NB4 (cell line): ENCODE measurements at regions not wholly inside any gene's neighbourhood (a gene's known extent, or its start where the extent isn't known, plus 50 kb on each side); places are given as distances from the start of the nearest gene placed in this dataset.
"Not testable (repeated sequence)": the region's sequence is repeated elsewhere in the genome, so short reads cannot be mapped to it uniquely, and the experiment has no call there.

Source experiments
- DNase-seq: peaks from one replicate; pipeline ENCODE4 v3.0.0; 2010; ENCODE audit warnings: low read depth
- H3K4me3 ChIP-seq: one replicate; pipeline ENCODE4 v1.5.1; 2011; ENCODE audit warnings: mild to moderate bottlenecking, low read depth, low read length, moderate library complexity
- MYC ChIP-seq: IDR thresholded peaks from 2 replicates; pipeline ENCODE4 v1.6.1; 2011; ENCODE audit warnings: low read depth, low read length
- POLR2A ChIP-seq: IDR thresholded peaks from 2 replicates; pipeline ENCODE4 v1.6.1; 2011; ENCODE audit warnings: mild to moderate bottlenecking; ENCODE audit not compliant: insufficient read length; ENCODE audit errors: extremely low read depth
- TF ChIP-seq, protein P1 (sequence below): IDR thresholded peaks from 2 replicates; pipeline ENCODE4 v1.6.1; 2011; ENCODE audit warnings: low read depth, low read length
- TF ChIP-seq, protein P2 (sequence below): IDR thresholded peaks from one replicate; pipeline ENCODE4 v1.5.1; 2012; ENCODE audit warnings: low read depth, low read length

DNA sequence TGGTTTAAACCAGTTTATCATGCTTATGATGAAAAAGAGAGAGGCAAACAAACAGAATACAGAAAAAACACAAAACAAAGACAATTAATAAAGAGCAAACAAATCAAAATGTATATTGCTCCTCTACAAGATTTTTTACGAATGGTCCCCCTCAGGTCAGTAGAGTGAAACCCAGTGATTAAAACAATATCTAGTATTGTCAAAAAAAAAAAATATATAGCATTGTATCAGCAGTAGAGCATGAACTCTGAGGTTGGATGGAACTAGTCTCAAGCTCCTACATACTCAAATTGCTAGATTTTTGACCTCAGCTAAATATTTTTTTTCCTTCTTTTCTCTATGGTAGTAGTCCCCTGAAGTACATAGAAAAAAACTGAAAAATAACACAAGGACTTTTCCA, 290.3 kb upstream of the LUZP2 start:
- TF ChIP-seq, protein P1, sequence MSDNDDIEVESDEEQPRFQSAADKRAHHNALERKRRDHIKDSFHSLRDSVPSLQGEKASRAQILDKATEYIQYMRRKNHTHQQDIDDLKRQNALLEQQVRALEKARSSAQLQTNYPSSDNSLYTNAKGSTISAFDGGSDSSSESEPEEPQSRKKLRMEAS = no peak
- no peak overlapping the region for H3K4me3 ChIP-seq
- DNase-seq = no peak

DNA sequence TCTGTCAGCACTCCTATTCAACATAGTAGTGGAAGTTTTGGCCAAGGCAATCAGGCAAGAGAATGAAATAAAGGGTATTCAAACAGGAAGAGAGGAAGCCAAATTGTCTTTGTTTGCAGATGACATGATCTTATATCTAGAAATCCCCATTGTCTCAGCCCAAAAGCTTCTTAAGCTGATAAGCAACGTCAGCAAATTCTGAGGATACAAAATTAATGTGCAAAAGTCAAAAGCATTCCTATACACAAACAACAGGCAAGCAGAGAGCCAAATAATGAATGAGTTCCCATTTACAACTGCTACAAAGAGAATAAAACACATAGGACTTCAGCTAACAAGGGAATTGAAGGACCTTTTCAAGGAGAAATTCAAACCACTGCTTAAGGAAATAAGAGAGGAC, 280.4 kb upstream of the LUZP2 start:
- DNase-seq = no peak
- TF ChIP-seq, protein P2, sequence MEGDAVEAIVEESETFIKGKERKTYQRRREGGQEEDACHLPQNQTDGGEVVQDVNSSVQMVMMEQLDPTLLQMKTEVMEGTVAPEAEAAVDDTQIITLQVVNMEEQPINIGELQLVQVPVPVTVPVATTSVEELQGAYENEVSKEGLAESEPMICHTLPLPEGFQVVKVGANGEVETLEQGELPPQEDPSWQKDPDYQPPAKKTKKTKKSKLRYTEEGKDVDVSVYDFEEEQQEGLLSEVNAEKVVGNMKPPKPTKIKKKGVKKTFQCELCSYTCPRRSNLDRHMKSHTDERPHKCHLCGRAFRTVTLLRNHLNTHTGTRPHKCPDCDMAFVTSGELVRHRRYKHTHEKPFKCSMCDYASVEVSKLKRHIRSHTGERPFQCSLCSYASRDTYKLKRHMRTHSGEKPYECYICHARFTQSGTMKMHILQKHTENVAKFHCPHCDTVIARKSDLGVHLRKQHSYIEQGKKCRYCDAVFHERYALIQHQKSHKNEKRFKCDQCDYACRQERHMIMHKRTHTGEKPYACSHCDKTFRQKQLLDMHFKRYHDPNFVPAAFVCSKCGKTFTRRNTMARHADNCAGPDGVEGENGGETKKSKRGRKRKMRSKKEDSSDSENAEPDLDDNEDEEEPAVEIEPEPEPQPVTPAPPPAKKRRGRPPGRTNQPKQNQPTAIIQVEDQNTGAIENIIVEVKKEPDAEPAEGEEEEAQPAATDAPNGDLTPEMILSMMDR = no peak
- no peak for TF ChIP-seq MYC
- no peak for TF ChIP-seq POLR2A
- TF ChIP-seq, protein P1 = no peak
- no peak overlapping the region for H3K4me3 ChIP-seq

DNA sequence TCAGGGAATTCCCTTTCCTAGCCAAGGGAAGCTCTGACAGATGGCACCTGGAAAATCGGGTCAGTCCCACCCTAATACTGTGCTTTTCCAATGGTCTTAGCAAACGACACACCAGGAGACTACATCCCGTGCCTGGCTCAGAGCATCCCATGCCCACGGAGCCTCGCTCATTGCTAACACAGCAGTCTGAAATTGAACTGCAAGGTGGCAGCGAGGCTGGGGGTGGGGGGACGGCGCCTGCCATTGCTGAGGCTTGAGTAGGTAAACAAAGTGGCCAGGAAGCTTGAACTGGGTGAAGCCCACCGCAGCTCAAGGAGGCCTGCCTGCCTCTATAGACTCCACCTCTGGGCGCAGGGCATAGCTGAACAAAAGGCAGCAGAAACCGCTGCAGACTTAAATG, 279.5 kb upstream of the LUZP2 start:
- not testable (repeated sequence) for H3K4me3 ChIP-seq, DNase-seq

DNA sequence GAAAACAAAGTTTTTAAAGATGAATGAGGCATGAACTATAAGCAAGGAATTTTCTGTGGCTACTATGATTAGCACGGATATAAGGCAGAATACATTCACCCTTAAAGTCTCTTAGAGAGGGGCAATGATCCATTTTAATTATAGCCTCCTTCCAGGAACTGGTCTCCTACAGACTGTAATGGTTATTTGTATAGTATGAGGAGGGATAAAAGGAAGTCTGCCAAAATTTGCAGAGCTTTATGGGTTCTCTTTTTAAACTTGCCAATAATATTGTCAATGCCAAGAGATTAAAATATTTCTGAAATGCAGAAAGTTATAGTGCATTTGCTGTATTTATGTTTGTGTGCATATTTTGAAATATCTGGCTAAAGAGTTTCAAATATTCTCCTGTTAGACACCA, 271.4 kb upstream of the LUZP2 start:
- no peak for DNase-seq
- H3K4me3 ChIP-seq = no peak overlapping the region
- no peak for TF ChIP-seq MYC
- TF ChIP-seq, protein P2 = no peak
- TF ChIP-seq, protein P1 = no peak
- TF ChIP-seq POLR2A = no peak

DNA sequence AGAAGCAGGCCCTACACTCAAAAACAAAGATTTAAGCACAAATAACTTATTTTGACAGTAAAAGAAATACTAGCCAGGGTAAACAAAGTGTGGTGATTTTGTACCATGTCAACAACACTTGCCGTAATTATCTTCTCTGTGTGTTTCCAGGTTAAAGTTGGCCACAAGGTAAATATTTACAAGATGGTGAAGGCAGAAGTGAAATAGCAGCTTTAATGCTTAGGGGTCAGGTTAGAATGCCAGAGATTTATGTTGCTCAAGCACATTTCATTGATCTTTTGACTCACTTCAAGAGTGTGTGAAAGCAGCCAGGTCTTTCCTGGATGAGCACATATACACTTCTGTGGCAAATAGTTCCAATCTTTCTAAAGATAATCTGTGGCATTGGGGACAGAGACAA, 270.2 kb upstream of the LUZP2 start:
- TF ChIP-seq, protein P2 = no peak
- no peak for DNase-seq
- H3K4me3 ChIP-seq = no peak overlapping the region

DNA sequence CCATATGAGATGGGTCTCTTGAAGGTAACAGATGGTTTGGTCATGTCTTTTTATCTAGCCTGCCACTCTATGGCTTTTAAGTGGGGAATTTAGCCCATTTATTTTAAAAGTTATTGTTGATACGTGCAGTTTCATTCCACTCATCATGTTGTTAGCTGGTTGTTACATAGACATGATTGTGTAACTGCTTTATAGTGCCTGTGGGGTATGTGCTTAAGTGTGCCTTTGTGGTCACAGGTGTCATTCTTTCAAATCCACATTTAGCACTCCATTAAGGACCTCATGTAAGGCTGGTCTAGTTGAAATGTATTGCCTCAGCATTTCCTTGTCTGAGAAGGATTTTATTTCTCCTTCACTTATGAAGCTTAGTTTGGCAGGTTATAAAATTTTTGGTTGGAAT, 263.8 kb upstream of the LUZP2 start:
- H3K4me3 ChIP-seq = no peak overlapping the region
- DNase-seq = no peak
- TF ChIP-seq, protein P1 = no peak
- no peak for TF ChIP-seq MYC
- TF ChIP-seq, protein P2 = no peak
- no peak for TF ChIP-seq POLR2A

DNA sequence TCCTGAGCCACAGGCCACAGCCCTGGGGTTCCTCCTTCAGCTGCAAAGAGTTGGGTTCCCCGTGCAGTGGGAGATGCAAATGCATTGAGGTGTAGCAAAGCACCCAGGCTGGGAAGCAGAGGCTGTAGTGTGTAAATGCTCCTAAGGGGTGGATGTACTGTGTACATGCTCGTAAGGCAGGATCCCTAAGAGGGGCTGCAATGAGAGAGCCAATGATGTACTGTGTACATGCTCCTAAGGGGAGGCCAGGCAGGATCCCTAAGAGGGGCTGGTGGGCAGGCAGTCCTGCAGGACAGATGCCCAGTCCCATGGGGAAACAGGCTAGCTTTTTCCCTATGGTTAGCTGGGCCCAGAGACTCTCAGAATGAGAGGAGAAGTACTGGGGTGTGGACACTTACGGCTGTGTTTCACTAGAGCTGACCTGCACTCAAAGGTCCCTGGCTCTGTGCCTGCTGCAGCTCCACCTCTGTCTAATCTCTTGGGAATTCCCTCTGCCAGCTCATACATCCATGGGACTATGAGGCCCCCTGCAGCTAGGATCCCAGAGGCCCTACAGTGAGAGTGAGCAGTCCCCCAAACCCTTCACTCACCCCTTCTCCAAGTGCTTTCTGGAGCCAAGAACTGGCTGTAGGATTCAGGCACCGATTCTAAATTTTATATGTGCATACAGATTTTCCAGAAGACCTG, 261.9 kb upstream of the LUZP2 start:
- TF ChIP-seq, protein P2 = no peak
- no peak for TF ChIP-seq MYC
- no peak for TF ChIP-seq POLR2A
- TF ChIP-seq, protein P1 = no peak
- no peak overlapping the region for H3K4me3 ChIP-seq
- no peak for DNase-seq
